IMR-90 (cell line): ENCODE measurements at regions not wholly inside any gene's neighbourhood (a gene's known extent, or its start where the extent isn't known, plus 50 kb on each side); places are given as distances from the start of the nearest gene placed in this dataset.

Experiments
- ATAC-seq: fragments of 200-7000 bp; cut with Tn5 transposase; 2 replicates; pipeline ENCODE4 v1.9.1; 2020; ENCODE audit warnings: low read depth, mild to moderate bottlenecking, moderate library complexity
- BruUV-seq: library from RNA; stranded (reverse); fragments of 400-500 nt; replicated peaks from 2 replicates; lab custom pipeline; 2021; lab: Mats Ljungman, UMichigan
- CTCF ChIA-PET: fragments of 300-600 bp; formaldehyde crosslinking; extraction: SDS; loops from one replicate; lab custom pipeline; 2021; ENCODE audit warnings: antibody characterized with exemption; lab: Yijun Ruan, JAX
- POLR2A ChIA-PET: fragments of 300-600 bp; sonication (Branson Sonifier 250); formaldehyde crosslinking; loops from one replicate; lab custom pipeline; 2022; ENCODE audit warnings: antibody characterized with exemption; ENCODE audit not compliant: unreplicated experiment; lab: Charles Lee
- DNase-seq: peaks from one replicate; pipeline ENCODE4 v3.0.0; 2013
- H2AFZ ChIP-seq: replicated peaks from 2 replicates; pipeline ENCODE3; 2013; ENCODE audit warnings: low read length, mild to moderate bottlenecking; ENCODE audit not compliant: poor library complexity
- H2AK5ac ChIP-seq: 2 replicates; pipeline ENCODE4 v1.6.1; 2013; ENCODE audit warnings: low read depth, low read length, inconsistent platforms
- H2AK9ac ChIP-seq: replicated peaks from 2 replicates; pipeline ENCODE3; 2013; ENCODE audit warnings: mild to moderate bottlenecking, low read depth, low read length, moderate library complexity; ENCODE audit not compliant: poor library complexity
- H2BK120ac ChIP-seq: 2 replicates; pipeline ENCODE4 v1.6.1; 2013; ENCODE audit warnings: low read depth, low read length, inconsistent platforms
- H2BK15ac ChIP-seq: 3 replicates; pipeline ENCODE4 v1.6.1; 2013; ENCODE audit warnings: low read depth, low read length, inconsistent platforms
- H2BK20ac ChIP-seq: 2 replicates; pipeline ENCODE4 v1.6.1; 2013; ENCODE audit warnings: low read depth, mild to moderate bottlenecking, inconsistent platforms, low read length, moderate library complexity
- H2BK5ac ChIP-seq: 2 replicates; pipeline ENCODE4 v1.6.1; 2013; ENCODE audit warnings: mild to moderate bottlenecking, low read depth, low read length, inconsistent platforms; ENCODE audit not compliant: poor library complexity, severe bottlenecking
- H3K14ac ChIP-seq: replicated peaks from 2 replicates; pipeline ENCODE4 v1.6.1; 2013; ENCODE audit warnings: low read depth, low read length, inconsistent platforms
- H3K18ac ChIP-seq: 2 replicates; pipeline ENCODE4 v1.6.1; 2013; ENCODE audit warnings: low read depth, low read length, control low read depth
- H3K23ac ChIP-seq: 2 replicates; pipeline ENCODE4 v1.6.1; 2013; ENCODE audit warnings: low read depth, low read length, inconsistent platforms
- H3K27ac ChIP-seq: 2 replicates; pipeline ENCODE4 v1.5.1; 2013; ENCODE audit warnings: mild to moderate bottlenecking, control low read depth, low read length; ENCODE audit not compliant: insufficient read depth
- H3K27me3 ChIP-seq: 2 replicates; pipeline ENCODE4 v1.6.1; 2013; ENCODE audit warnings: low read length; ENCODE audit not compliant: control insufficient read depth, insufficient read depth
- H3K36me3 ChIP-seq: 2 replicates; pipeline ENCODE4 v1.6.1; 2013; ENCODE audit warnings: low read length, mixed read lengths; ENCODE audit not compliant: control insufficient read depth, insufficient read depth
- H3K4ac ChIP-seq: 2 replicates; pipeline ENCODE4 v1.6.1; 2013; ENCODE audit warnings: low read depth, low read length, inconsistent platforms
- H3K4me1 ChIP-seq: 2 replicates; pipeline ENCODE4 v1.6.1; 2013; ENCODE audit warnings: low read length, mixed read lengths; ENCODE audit not compliant: control insufficient read depth, insufficient read depth
- H3K4me2 ChIP-seq: 2 replicates; pipeline ENCODE4 v1.6.1; 2013; ENCODE audit warnings: low read depth, mild to moderate bottlenecking, control low read depth, low read length, moderate library complexity
- H3K4me3 ChIP-seq: 2 replicates; pipeline ENCODE4 v1.5.1; 2013; ENCODE audit warnings: low read depth, mild to moderate bottlenecking, control low read depth, low read length, moderate library complexity; ENCODE audit not compliant: insufficient read depth
- H3K56ac ChIP-seq: 2 replicates; pipeline ENCODE4 v1.6.1; 2013; ENCODE audit warnings: low read length, inconsistent platforms; ENCODE audit not compliant: insufficient read depth; ENCODE audit errors: extremely low read depth
- H3K79me1 ChIP-seq, 2 experiments: 2 replicates each; pipeline ENCODE4 v1.6.1; 2013; ENCODE audit warnings: low read length in 2 of 2, inconsistent platforms in 1 of 2, low read depth in 1 of 2
- H3K9ac ChIP-seq: 2 replicates; pipeline ENCODE4 v1.6.1; 2013; ENCODE audit warnings: low read depth, low read length, control low read depth
- H3K9me1 ChIP-seq: 2 replicates; pipeline ENCODE4 v1.6.1; 2013; ENCODE audit warnings: low read length, inconsistent platforms; ENCODE audit not compliant: insufficient read depth
- H3K9me3 ChIP-seq: 2 replicates; pipeline ENCODE4 v1.6.1; 2013; ENCODE audit warnings: low read length; ENCODE audit not compliant: control insufficient read depth, insufficient read depth
- H4K20me1 ChIP-seq: 2 replicates; pipeline ENCODE4 v1.6.1; 2013; ENCODE audit warnings: low read length, inconsistent platforms; ENCODE audit not compliant: insufficient read depth
- H4K5ac ChIP-seq: 2 replicates; pipeline ENCODE4 v1.6.1; 2013; ENCODE audit warnings: mild to moderate bottlenecking, low read depth, low read length, control low read depth
- H4K8ac ChIP-seq, 2 experiments: 2 replicates each; pipeline ENCODE4 v1.6.1; 2013; ENCODE audit warnings: low read depth in 2 of 2, low read length in 2 of 2, control low read depth in 1 of 2, inconsistent platforms in 1 of 2
- H4K91ac ChIP-seq: 2 replicates; pipeline ENCODE4 v1.6.1; 2013; ENCODE audit warnings: low read depth, low read length, inconsistent platforms; ENCODE audit not compliant: insufficient read depth
- CHD1 ChIP-seq: IDR thresholded peaks from 2 replicates; pipeline ENCODE4 v1.6.1; 2012; ENCODE audit warnings: low read depth, low read length, improper control_type of control experiment
- ELK1 ChIP-seq: fragments of 150-350 bp; IDR thresholded peaks from 2 replicates; pipeline ENCODE4 v1.6.1; 2016; ENCODE audit warnings: low read depth, mild to moderate bottlenecking, low read length, moderate library complexity, borderline replicate concordance
- MAZ ChIP-seq: IDR thresholded peaks from 2 replicates; pipeline ENCODE4 v1.6.1; 2012; ENCODE audit warnings: low read depth, mild to moderate bottlenecking, low read length, improper control_type of control experiment, moderate library complexity, borderline replicate concordance
- MXI1 ChIP-seq: IDR thresholded peaks from 2 replicates; pipeline ENCODE4 v1.6.1; 2012; ENCODE audit warnings: low read depth, mild to moderate bottlenecking, low read length, moderate library complexity, borderline replicate concordance
- POLR2A ChIP-seq: IDR thresholded peaks from 2 replicates; pipeline ENCODE4 v1.6.1; 2012; ENCODE audit warnings: mild to moderate bottlenecking, low read depth, low read length
- RFX5 ChIP-seq: IDR thresholded peaks from 2 replicates; pipeline ENCODE4 v1.8.0; 2012; ENCODE audit warnings: low read depth, mild to moderate bottlenecking, low read length, moderate library complexity
- SMC3 ChIP-seq: fragments of 150-350 bp; IDR thresholded peaks from 2 replicates; pipeline ENCODE4 v1.6.1; 2016; ENCODE audit warnings: low read depth, mild to moderate bottlenecking, antibody characterized with exemption, low read length, moderate library complexity
- WGBS, 2 experiments: methylation state at CpG; one replicate each; pipeline versions ENCODE4 v1.1.5 to v1.1.7; 2013; ENCODE audit warnings: missing lambda C conversion rate in 2 of 2; ENCODE audit not compliant: insufficient read length in 1 of 2; ENCODE audit errors: extremely low coverage in 2 of 2; 5-methylcytosine and 5-hydroxymethylcytosine counted together
- dilution Hi-C: fragments of 300-500 bp; cut with HindIII; formaldehyde crosslinking; loops from one replicate; pipeline ENCODE4 v1.14.3; 2018; ENCODE audit warnings: low sequenced_read_pairs; ENCODE audit not compliant: unreplicated experiment
- in situ Hi-C: fragments of 300-500 bp; cut with MboI; formaldehyde crosslinking; loops from 3 replicates; pipeline ENCODE4 v1.14.3; 2019; ENCODE audit warnings: low sequenced_read_pairs, inconsistent platforms, mixed read lengths
- intact Hi-C: fragments of 100-400 bp; cut with micrococcal nuclease; formaldehyde crosslinking; loops from 2 replicates; pipeline ENCODE4 v1.10.0; 2022

GRCh38 chr2:163465440-163465839, 270.4 kb downstream of the FIGN start:
- Histone ChIP-seq H3K14ac (no peak overlapping the region), H2BK5ac (no peak overlapping the region), H4K20me1 (no peaks in the 10 kb centered on the region), H3K9me3 (no peaks in the 10 kb centered on the region), H2BK120ac (no peak overlapping the region), H3K9ac (no peak overlapping the region), H3K56ac (no peak overlapping the region), H3K79me1 (no peaks in the 10 kb centered on the region), H3K4ac (no peak overlapping the region), H3K27me3 (no peaks in the 10 kb centered on the region; the same call in 1 of the 2 replicates), H2AK5ac (no peak overlapping the region), H2AFZ (no peak overlapping the region), H3K4me3 (no peak overlapping the region), H4K8ac (no peak overlapping the region), H3K18ac (no peak overlapping the region), H2BK15ac (no peak overlapping the region), H3K23ac (no peak overlapping the region), H2AK9ac (no peak overlapping the region), H4K5ac (no peak overlapping the region), H3K27ac (no peak overlapping the region), H4K91ac (no peak overlapping the region), H2BK20ac (no peak overlapping the region), H3K36me3 (no peaks in the 10 kb centered on the region), H3K4me2 (0 out of 2 replicates have a peak overlapping the region, but pooled peaks have one; percentile 13), H3K4me1 (no peaks in the 10 kb centered on the region), H3K9me1 (no peaks in the 10 kb centered on the region)
- no CpG with 5 or more reads among the region's 2 CpGs for WGBS, 2 experiments
- intact Hi-C loops (loop anchor here (10.0 kb wide), 1 partner anchor 271 kb away; no protein-coding TSS in a partner anchor), in situ Hi-C loops (no loop called here), dilution Hi-C loops (no loop called here)
- TF ChIP-seq MAZ (no peak), SMC3 (no peak), CHD1 (no peak), ELK1 (no peak), MXI1 (no peak), POLR2A (no peak), RFX5 (no peak)
- CTCF ChIA-PET, result interaction anchor here (0.5 to 1.0 kb wide), 3 partner anchors 37 to 596 kb away, joined by 3 to 4 read pairs (median 4); no protein-coding TSS in a partner anchor
- POLR2A ChIA-PET, result no interaction called here
- BruUV-seq, result no TSS peak
- peak; percentile 65 for ATAC-seq
- DNase-seq, result peak; percentile 2
